GM12878 (cell line): ENCODE measurements at regions not wholly inside any gene's neighbourhood (a gene's known extent, or its start where the extent isn't known, plus 50 kb on each side); places are given as distances from the start of the nearest gene placed in this dataset.

Source experiments
- ATAC-seq: fragments of 200-7000 bp; cut with Tn5 transposase; 3 replicates; pipeline ENCODE4 v1.9.1; 2020; ENCODE audit warnings: mild to moderate bottlenecking, moderate library complexity
- BruUV-seq: library from RNA; stranded (reverse); fragments of 400-500 nt; replicated peaks from 2 replicates; lab custom pipeline; 2021; lab: Mats Ljungman, UMichigan
- CTCF ChIA-PET: fragments of 300-600 bp; sonication (Branson Sonifier 250); formaldehyde crosslinking; extraction: SDS; loops from one replicate; lab custom pipeline; 2021; ENCODE audit warnings: inconsistent platforms; lab: Yijun Ruan, JAX
- POLR2A ChIA-PET: fragments of 350-600 bp; formaldehyde crosslinking; extraction: SDS; loops from one replicate; lab custom pipeline; 2021; ENCODE audit warnings: inconsistent platforms; lab: Charles Lee
- RAD21 ChIA-PET: fragments of 300-600 bp; sonication (Branson Sonifier 250); formaldehyde crosslinking; loops from one replicate; lab custom pipeline; 2023; ENCODE audit warnings: antibody characterized with exemption; ENCODE audit not compliant: unreplicated experiment; lab: Charles Lee
- SMC1A ChIA-PET: fragments of 300-600 bp; sonication (Branson Sonifier 250); formaldehyde crosslinking; loops from one replicate; lab custom pipeline; 2023; ENCODE audit not compliant: unreplicated experiment, uncharacterized antibody; lab: Charles Lee
- DNase-seq: peaks from one replicate; pipeline ENCODE4 v3.0.0-alpha.2; 2011; ENCODE audit warnings: low read depth, low spot score
- FAIRE-seq: peaks from 3 replicates; lab custom pipeline; 2011; peaks lifted over from hg19 to GRCh38; lab: Jason Lieb, UNC
- H2AFZ ChIP-seq: 2 replicates; pipeline ENCODE4 v1.6.0; 2011; ENCODE audit warnings: low read depth, low read length, control low read depth; ENCODE audit not compliant: control insufficient read depth
- H3K27ac ChIP-seq: 2 replicates; pipeline ENCODE4 v1.5.1; 2011; ENCODE audit warnings: control low read depth; ENCODE audit not compliant: control insufficient read depth, insufficient read depth
- H3K27me3 ChIP-seq, 2 experiments: replicated peaks in 1 of 2; 2 replicates each; pipeline versions ENCODE4 v1.6.0 to v1.6.1; 2011; ENCODE audit warnings: low read length in 1 of 2; ENCODE audit not compliant: control insufficient read depth in 2 of 2, insufficient read depth in 2 of 2
- H3K36me3 ChIP-seq, 2 experiments: 2 replicates each; pipeline ENCODE4 v1.5.1; 2011; ENCODE audit warnings: low read length in 1 of 2; ENCODE audit not compliant: control insufficient read depth in 2 of 2, insufficient read depth in 2 of 2
- H3K4me1 ChIP-seq: 2 replicates; pipeline ENCODE4 v1.6.1; 2011; ENCODE audit warnings: mild to moderate bottlenecking, low read length, moderate library complexity, mixed read lengths; ENCODE audit not compliant: control insufficient read depth, insufficient read depth
- H3K4me2 ChIP-seq: 2 replicates; pipeline ENCODE4 v1.6.0; 2011; ENCODE audit warnings: control low read depth; ENCODE audit not compliant: control insufficient read depth, insufficient read depth
- H3K4me3 ChIP-seq: fragments of 200-600 bp; sonication (generic); 2 replicates; pipeline ENCODE4 v1.5.1; 2016
- H3K79me2 ChIP-seq: 2 replicates; pipeline ENCODE4 v1.6.0; 2011; ENCODE audit warnings: low read length; ENCODE audit not compliant: control insufficient read depth, insufficient read depth
- H3K9ac ChIP-seq: 2 replicates; pipeline ENCODE4 v1.8.0; 2011; ENCODE audit warnings: low read length, control low read depth, mixed read lengths; ENCODE audit not compliant: control insufficient read depth, insufficient read depth
- H3K9me3 ChIP-seq: replicated peaks from 3 replicates; pipeline ENCODE4 v1.5.1; 2011; ENCODE audit warnings: mild to moderate bottlenecking, low read length; ENCODE audit not compliant: control insufficient read depth, insufficient read depth
- H4K20me1 ChIP-seq: 2 replicates; pipeline ENCODE4 v1.6.0; 2011; ENCODE audit not compliant: control insufficient read depth, insufficient read depth
- CUX1 ChIP-seq: IDR thresholded peaks from 2 replicates; pipeline ENCODE4 v1.6.1; 2012; ENCODE audit warnings: improper control_type of control experiment, low read depth, low read length; ENCODE audit not compliant: insufficient replicate concordance
- EED ChIP-seq: sonication (generic); IDR thresholded peaks from 2 replicates; pipeline ENCODE4 v1.6.1; 2016; ENCODE audit warnings: antibody characterized with exemption, low read depth
- FOS ChIP-seq: IDR thresholded peaks from 3 replicates; pipeline ENCODE4 v1.6.1; 2011; ENCODE audit warnings: borderline replicate concordance; ENCODE audit not compliant: insufficient read length; ENCODE audit errors: extremely low read depth
- HSF1 ChIP-seq: fragments of 150-350 bp; IDR thresholded peaks from 2 replicates; pipeline ENCODE4 v1.6.1; 2014; ENCODE audit warnings: mild to moderate bottlenecking, low read depth, low read length
- NFXL1 ChIP-seq: fragments of 450-650 bp; IDR thresholded peaks from 2 replicates; pipeline ENCODE4 v1.6.1; 2017; ENCODE audit warnings: antibody characterized with exemption, mild to moderate bottlenecking, borderline replicate concordance
- NKRF ChIP-seq: fragments of 450-650 bp; conservative IDR thresholded peaks from 2 replicates; pipeline ENCODE4 v1.6.1; 2017; ENCODE audit warnings: mild to moderate bottlenecking, moderate library complexity
- NR2C1 ChIP-seq: fragments of 450-650 bp; IDR thresholded peaks from 2 replicates; pipeline ENCODE4 v1.6.1; 2017; ENCODE audit warnings: antibody characterized with exemption, mild to moderate bottlenecking, moderate library complexity
- NR2F1 ChIP-seq: fragments of 450-650 bp; conservative IDR thresholded peaks from 2 replicates; pipeline ENCODE4 v1.6.1; 2017; ENCODE audit warnings: mild to moderate bottlenecking
- NRF1 ChIP-seq: conservative IDR thresholded peaks from 2 replicates; pipeline ENCODE4 v1.6.1; 2011; ENCODE audit warnings: mild to moderate bottlenecking, low read depth, low read length, improper control_type of control experiment
- RBBP5 ChIP-seq: fragments of 200-600 bp; sonication (generic); conservative IDR thresholded peaks from 2 replicates; pipeline ENCODE4 v1.6.1; 2016
- RUNX3 ChIP-seq: IDR thresholded peaks from 2 replicates; pipeline ENCODE4 v1.6.1; 2012; ENCODE audit warnings: low read length, inconsistent platforms
- SMAD5 ChIP-seq: IDR thresholded peaks from 2 replicates; pipeline ENCODE4 v1.6.1; 2016; ENCODE audit warnings: antibody characterized with exemption, low read depth
- STAT1 ChIP-seq: fragments of 450-650 bp; conservative IDR thresholded peaks from 2 replicates; pipeline ENCODE4 v1.6.1; 2014; ENCODE audit warnings: antibody characterized with exemption, mild to moderate bottlenecking
- SUPT20H ChIP-seq: IDR thresholded peaks from 2 replicates; pipeline ENCODE4 v1.6.1; 2011; ENCODE audit warnings: low read depth, mild to moderate bottlenecking, low read length, moderate library complexity, borderline replicate concordance; ENCODE audit not compliant: control insufficient read depth
- TAF1 ChIP-seq: IDR thresholded peaks from 2 replicates; pipeline ENCODE4 v1.6.1; 2011; ENCODE audit warnings: mild to moderate bottlenecking, low read depth, low read length, borderline replicate concordance
- in situ Hi-C: fragments of 300-500 bp; cut with MboI; formaldehyde crosslinking; loops from 9 replicates; pipeline ENCODE4 v1.14.3; 2018; ENCODE audit warnings: mixed read lengths
- intact Hi-C: fragments of 100-400 bp; cut with micrococcal nuclease; formaldehyde crosslinking; loops from one replicate; pipeline ENCODE4 v1.14.2; 2022; ENCODE audit not compliant: unreplicated experiment

GRCh38 chr10:61336831-61337230, 116.3 kb downstream of the TMEM26 start (continued):
- TF ChIP-seq HSF1, result no peak
- no peak for TF ChIP-seq NR2C1

- H3K4me1 ChIP-seq, result no peaks in the 10 kb centered on the region
- no peak overlapping the region for H3K9ac ChIP-seq
- FAIRE-seq (no peak), DNase-seq (no peak), ATAC-seq (no peak)
- no peak overlapping the region for H2AFZ ChIP-seq
- ChIA-PET POLR2A (no interaction called here), RAD21 (no interaction called here), SMC1A (no interaction called here), CTCF (no interaction called here)
- H3K4me2 ChIP-seq, result no peak overlapping the region
- H4K20me1 ChIP-seq, result no peaks in the 10 kb centered on the region
- H3K27ac ChIP-seq, result no peak overlapping the region
- no TSS peak for BruUV-seq
- in situ Hi-C loops (no loop called here), intact Hi-C loops (no loop called here)
- H3K9me3 ChIP-seq, result no peaks in the 10 kb centered on the region
- H3K27me3 ChIP-seq, result no peaks in the 10 kb centered on the region
- no peak for TF ChIP-seq SUPT20H
- no peak for TF ChIP-seq CUX1
- no peak for TF ChIP-seq NRF1
- no peak for TF ChIP-seq EED
- no peak for TF ChIP-seq FOS
- no peak for TF ChIP-seq TAF1
- TF ChIP-seq SMAD5, result no peak
- TF ChIP-seq RUNX3, result no peak
- no peak for TF ChIP-seq RBBP5
- TF ChIP-seq STAT1, result no peak
- TF ChIP-seq NKRF, result no peak
- no peak for TF ChIP-seq NR2F1
- TF ChIP-seq NFXL1, result no peak
- H3K4me3 ChIP-seq, result no peak overlapping the region
- H3K79me2 ChIP-seq, result no peaks in the 10 kb centered on the region
- no peaks in the 10 kb centered on the region for H3K36me3 ChIP-seq
Observed at GRCh38 chr10:61335359-61335758, 117.8 kb downstream of the TMEM26 start.
